HK-2 (cell line): ENCODE measurements at regions not wholly inside any gene's neighbourhood (a gene's known extent, or its start where the extent isn't known, plus 50 kb on each side); places are given as distances from the start of the nearest gene placed in this dataset.

Experiments used
- DNase-seq: peaks from one replicate; pipeline ENCODE4 v3.0.0-alpha.2; 2018; ENCODE audit not compliant: unreplicated experiment

- DNase-seq, result no peak
These were observed 67.5 kb upstream of the S1PR3 start for GRCh38 chr9:88923653-88924288.

DNA sequence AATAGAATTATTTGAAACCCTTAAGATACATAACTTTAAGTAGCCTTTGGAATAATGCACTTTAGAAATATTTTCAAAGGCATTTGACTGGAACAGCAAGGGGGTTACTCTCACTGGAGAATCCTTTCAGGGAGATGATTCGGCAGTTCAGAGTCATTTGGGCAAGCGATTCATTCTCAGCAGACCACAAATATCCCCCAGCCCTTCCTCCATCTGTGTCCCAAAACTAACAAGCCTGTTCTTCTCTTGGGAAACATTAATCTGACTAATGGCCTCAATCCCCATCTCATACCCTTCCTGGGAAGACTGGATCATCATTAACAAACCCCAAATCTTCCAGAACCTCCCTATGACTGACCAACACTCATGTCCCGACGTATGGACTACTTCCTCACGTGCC lies 65.8 kb upstream of the S1PR3 start:
- DNase-seq, result no peak

DNA sequence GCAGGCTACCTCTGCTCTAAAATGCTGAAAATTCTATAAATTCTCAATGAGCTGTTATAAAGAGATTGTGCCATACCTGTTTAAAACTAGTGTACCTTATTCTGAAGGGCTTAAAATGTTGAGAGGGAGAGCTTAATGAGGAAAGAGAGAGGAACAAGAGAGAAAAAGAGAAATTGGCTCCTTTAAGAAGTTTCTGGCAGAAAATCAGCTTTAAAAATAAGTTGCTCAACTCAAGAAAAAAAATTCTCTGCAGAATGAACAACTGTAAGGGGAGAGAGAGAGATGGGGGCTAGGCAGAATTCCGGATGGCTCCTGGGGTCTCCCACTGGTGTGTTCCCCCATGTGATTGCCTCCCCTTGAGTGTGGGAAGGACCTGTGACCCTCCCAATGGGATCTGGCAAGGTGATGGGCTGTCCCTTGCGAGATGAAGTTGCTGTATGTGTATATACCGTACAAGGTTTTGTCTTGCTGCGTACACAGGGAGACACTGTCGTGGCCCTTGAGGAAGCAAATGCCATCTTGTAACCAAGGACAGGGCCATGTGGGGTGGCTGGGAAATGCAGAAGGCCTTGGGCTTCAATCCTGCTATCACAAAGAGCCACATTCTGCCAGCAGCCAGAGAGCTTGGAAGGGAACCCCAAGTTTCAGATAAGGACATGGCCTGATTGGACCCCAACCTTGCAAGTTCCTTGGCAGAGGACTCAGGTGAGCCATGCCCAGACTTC lies 64.3 kb upstream of the S1PR3 start:
- no peak for DNase-seq

- no peak for DNase-seq
These were observed 63.8 kb upstream of the S1PR3 start for GRCh38 chr9:88927510-88927909.

DNA sequence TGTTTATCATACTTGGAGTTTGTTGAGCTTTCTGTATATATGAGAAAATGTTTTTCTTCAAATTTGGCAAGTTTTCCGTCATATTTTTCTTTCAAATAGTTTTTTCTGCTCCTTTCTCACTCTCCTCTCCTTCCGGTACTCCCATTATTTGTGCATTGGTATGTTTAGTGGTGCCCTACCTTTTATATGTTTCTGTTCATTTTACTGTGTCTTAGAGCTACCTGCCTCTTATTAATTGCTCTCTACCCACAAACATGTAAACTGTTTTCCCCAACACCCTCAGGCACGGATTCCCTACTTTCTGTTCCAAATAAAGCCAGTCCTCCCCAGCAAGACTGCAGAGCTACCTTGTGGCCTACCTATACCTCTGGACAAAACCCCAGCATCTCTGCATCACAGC lies 60.6 kb upstream of the S1PR3 start:
- no peak for DNase-seq

- no peak for DNase-seq
These were observed 58.5 kb upstream of the S1PR3 start for GRCh38 chr9:88932766-88933165.

DNA sequence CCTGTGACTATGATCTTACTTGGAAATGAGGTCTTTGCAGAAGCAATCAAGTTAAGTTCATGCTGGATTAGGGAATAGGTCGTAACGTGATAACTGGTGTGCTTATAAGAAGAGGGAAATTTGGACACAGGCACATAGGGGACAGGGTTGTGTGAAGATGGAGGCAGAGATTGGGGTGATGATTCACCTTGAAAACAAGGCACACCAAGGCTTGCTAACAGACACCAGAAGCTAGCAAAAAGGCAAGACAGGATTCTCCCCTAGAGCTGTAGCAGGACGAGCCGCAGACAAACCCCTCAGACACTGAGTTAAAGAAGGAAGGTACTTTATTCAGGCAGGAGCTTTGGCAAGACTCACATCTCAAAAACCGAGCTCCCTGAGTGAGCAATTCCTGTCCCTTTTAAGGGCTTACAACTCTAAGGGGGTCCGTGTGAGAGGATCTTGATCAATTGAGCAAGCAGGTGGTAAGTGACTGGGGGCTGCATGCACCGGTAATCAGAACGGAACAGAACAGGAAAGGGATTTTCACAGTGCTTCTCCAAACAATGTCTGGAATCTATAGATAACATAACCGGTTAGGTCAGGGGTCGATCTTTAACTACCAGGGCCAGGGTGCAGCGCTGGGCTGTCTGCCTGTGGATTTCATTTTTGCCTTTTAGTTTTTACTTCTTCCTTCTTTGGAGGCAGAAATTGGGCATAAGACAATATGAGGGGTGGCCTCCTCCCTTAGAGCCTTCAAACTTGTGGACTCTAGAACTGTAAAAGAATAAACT lies 57.5 kb upstream of the S1PR3 start:
- no peak for DNase-seq

GRCh38 chr9:88934876-88935535 lies 56.3 kb upstream of the S1PR3 start:
- DNase-seq, result no peak

- no peak for DNase-seq
These were observed 55.1 kb upstream of the S1PR3 start for GRCh38 chr9:88936132-88936531.

DNA sequence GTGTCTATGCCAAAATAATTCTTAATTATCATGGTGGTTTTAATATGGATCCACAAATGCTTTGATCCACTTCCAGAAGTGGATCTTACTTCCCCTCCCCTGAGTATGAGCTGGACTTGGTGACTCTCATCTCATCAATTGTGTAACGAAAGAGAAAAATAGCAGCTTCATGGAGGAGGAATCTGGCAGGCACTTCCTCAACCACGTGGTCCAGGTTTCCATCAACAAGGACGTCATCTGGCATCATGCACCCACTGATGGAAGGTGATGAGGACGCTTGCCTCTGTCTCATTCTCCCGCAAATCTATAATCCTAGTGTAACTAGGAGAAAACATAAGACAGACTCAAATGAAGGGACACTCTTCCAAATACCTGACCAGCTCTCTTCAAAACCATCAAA lies 54.6 kb upstream of the S1PR3 start:
- no peak for DNase-seq

DNA sequence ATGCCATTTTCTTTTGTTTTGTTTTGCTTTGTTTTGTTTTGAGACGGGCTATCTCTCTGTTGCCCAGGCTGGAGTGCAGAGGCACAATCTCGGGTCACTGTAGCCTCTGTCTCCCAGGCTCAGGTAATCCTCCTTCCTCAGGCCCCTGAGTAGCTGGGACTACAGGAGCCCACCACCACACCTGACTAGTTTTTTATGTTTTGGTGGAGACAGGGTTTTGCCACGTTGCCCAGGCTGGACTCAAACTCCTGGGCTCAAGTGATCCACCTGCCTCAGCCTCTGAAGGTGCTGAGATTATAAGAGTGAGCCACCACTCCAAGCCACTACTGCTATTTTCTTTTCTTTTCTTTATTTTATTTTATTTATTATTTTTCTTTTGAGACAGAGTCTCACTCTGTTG lies 54.0 kb upstream of the S1PR3 start:
- no peak for DNase-seq

DNA sequence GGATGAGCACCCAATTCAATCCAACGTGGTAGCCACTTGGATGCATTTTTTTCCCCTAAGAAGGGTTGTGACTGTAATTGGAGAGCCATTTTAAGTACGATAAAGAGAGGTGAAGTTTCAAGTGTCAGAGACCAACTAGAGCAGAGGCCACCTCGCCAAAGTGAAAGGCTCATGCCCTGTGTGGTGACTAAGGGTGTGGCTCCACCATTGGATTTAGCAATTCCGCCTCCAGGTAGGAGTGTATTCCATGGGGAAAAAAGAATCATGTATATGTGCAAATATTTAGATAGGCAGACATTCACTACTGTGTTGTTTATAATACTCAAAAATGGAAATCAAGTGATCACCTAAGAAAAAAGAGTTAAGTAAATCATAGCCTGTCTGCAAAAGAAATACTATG lies 53.1 kb upstream of the S1PR3 start:
- DNase-seq, result no peak
